K562 (cell line): ENCODE measurements at regions not wholly inside any gene's neighbourhood (a gene's known extent, or its start where the extent isn't known, plus 50 kb on each side); places are given as distances from the start of the nearest gene placed in this dataset.

Experiments used
- NCOA4 ChIP-seq: fragments of 450-650 bp; IDR thresholded peaks from 2 replicates; pipeline ENCODE4 v1.6.1; 2018; ENCODE audit warnings: mild to moderate bottlenecking; ENCODE audit not compliant: partially characterized antibody
- NFIX ChIP-seq: fragments of 250-450 bp; sonication (Bioruptor Pico); IDR thresholded peaks from 2 replicates; pipeline ENCODE4 v1.4.0; 2020; ENCODE audit warnings: low read depth, mild to moderate bottlenecking, moderate library complexity
- POLR2B ChIP-seq: fragments of 450-650 bp; IDR thresholded peaks from 2 replicates; pipeline ENCODE4 v1.6.1; 2018; ENCODE audit warnings: low read depth; ENCODE audit not compliant: partially characterized antibody
- PPARD ChIP-seq: fragments of 250-450 bp; sonication (Bioruptor Pico); IDR thresholded peaks from 2 replicates; pipeline ENCODE4 v1.8.0; 2022; ENCODE audit warnings: inconsistent platforms, mild to moderate bottlenecking, moderate library complexity
- RBM14 ChIP-seq: fragments of 200-400 bp; formaldehyde crosslinking; IDR thresholded peaks from 2 replicates; pipeline ENCODE4 v1.6.1; 2018; ENCODE audit warnings: low read depth, mild to moderate bottlenecking, low read length, moderate library complexity, borderline replicate concordance; ENCODE audit not compliant: insufficient read depth
- SMAD3 ChIP-seq: fragments of 450-650 bp; formaldehyde crosslinking; conservative IDR thresholded peaks from 2 replicates; pipeline ENCODE4 v1.4.0; 2020; ENCODE audit warnings: mild to moderate bottlenecking
- TGIF2 ChIP-seq: sonication (generic); formaldehyde crosslinking; IDR thresholded peaks from 2 replicates; pipeline ENCODE4 v1.8.1; 2022; ENCODE audit warnings: mild to moderate bottlenecking, missing genetic modification reagents, moderate library complexity
- ZFP30 ChIP-seq: fragments of 250-450 bp; sonication (Bioruptor Pico); IDR thresholded peaks from 2 replicates; pipeline ENCODE4 v1.8.0; 2022; ENCODE audit warnings: moderate library complexity, mild to moderate bottlenecking, inconsistent platforms, borderline replicate concordance
- TF ChIP-seq, protein P1 (sequence below): fragments of 450-650 bp; IDR thresholded peaks from 2 replicates; pipeline ENCODE4 v1.6.1; 2018; ENCODE audit not compliant: partially characterized antibody
- TF ChIP-seq, protein P2 (sequence below): sonication (generic); formaldehyde crosslinking; IDR thresholded peaks from 2 replicates; pipeline ENCODE4 v1.8.1; 2023; ENCODE audit warnings: mild to moderate bottlenecking, missing genetic modification reagents
- TF ChIP-seq, protein P3 (sequence below): fragments of 150-350 bp; IDR thresholded peaks from 2 replicates; pipeline ENCODE4 v1.6.1; 2014; ENCODE audit warnings: low read depth, mild to moderate bottlenecking, low read length, borderline replicate concordance
- TF ChIP-seq, protein P4 (sequence below): fragments of 150-350 bp; conservative IDR thresholded peaks from 2 replicates; pipeline ENCODE4 v1.6.1; 2014; ENCODE audit warnings: low read length
- TF ChIP-seq, protein P5 (sequence below): fragments of 200-800 bp; sonication (Bioruptor generic); IDR thresholded peaks from 2 replicates; pipeline ENCODE4 v1.6.1; 2017; ENCODE audit warnings: missing genetic modification characterization, missing compliant biosample characterization

DNA sequence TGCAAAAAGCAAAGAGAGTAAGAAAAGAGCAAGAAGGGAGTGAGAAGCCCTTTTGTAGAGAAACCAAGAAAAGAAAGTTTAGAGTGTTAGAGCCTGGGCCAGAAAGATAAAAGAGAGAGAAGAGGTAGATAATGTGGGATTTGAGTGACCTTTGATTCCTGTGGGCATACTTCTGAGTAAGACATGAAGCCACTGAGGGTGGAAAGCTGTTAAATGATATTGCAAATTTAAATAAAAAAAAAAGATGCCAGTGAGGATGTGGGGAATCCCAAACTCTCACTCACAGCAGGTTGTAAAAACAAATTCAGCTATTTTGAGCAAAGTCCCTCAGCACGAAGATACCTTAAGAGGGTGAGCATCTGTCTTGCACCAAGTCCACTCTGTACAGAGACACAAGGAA is 59.4 kb upstream of the TOP3B start (continued):
- TF ChIP-seq, protein P1, sequence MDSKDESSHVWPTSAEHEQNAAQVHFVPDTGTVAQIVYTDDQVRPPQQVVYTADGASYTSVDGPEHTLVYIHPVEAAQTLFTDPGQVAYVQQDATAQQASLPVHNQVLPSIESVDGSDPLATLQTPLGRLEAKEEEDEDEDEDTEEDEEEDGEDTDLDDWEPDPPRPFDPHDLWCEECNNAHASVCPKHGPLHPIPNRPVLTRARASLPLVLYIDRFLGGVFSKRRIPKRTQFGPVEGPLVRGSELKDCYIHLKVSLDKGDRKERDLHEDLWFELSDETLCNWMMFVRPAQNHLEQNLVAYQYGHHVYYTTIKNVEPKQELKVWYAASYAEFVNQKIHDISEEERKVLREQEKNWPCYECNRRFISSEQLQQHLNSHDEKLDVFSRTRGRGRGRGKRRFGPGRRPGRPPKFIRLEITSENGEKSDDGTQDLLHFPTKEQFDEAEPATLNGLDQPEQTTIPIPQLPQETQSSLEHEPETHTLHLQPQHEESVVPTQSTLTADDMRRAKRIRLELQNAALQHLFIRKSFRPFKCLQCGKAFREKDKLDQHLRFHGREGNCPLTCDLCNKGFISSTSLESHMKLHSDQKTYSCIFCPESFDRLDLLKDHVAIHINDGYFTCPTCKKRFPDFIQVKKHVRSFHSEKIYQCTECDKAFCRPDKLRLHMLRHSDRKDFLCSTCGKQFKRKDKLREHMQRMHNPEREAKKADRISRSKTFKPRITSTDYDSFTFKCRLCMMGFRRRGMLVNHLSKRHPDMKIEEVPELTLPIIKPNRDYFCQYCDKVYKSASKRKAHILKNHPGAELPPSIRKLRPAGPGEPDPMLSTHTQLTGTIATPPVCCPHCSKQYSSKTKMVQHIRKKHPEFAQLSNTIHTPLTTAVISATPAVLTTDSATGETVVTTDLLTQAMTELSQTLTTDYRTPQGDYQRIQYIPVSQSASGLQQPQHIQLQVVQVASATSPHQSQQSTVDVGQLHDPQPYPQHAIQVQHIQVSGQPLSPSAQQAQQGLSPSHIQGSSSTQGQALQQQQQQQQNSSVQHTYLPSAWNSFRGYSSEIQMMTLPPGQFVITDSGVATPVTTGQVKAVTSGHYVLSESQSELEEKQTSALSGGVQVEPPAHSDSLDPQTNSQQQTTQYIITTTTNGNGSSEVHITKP: no peak
- TF ChIP-seq, protein P2, sequence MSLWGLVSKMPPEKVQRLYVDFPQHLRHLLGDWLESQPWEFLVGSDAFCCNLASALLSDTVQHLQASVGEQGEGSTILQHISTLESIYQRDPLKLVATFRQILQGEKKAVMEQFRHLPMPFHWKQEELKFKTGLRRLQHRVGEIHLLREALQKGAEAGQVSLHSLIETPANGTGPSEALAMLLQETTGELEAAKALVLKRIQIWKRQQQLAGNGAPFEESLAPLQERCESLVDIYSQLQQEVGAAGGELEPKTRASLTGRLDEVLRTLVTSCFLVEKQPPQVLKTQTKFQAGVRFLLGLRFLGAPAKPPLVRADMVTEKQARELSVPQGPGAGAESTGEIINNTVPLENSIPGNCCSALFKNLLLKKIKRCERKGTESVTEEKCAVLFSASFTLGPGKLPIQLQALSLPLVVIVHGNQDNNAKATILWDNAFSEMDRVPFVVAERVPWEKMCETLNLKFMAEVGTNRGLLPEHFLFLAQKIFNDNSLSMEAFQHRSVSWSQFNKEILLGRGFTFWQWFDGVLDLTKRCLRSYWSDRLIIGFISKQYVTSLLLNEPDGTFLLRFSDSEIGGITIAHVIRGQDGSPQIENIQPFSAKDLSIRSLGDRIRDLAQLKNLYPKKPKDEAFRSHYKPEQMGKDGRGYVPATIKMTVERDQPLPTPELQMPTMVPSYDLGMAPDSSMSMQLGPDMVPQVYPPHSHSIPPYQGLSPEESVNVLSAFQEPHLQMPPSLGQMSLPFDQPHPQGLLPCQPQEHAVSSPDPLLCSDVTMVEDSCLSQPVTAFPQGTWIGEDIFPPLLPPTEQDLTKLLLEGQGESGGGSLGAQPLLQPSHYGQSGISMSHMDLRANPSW (CRISPR knock-in tag): no peak
- TF ChIP-seq POLR2B (no peak), RBM14 (no peak), SMAD3 (CRISPR knock-in tag) (0 out of 2 replicates have a peak, but pooled peaks have one; percentile 47), PPARD (0 out of 2 replicates have a peak, but pooled peaks have one; percentile 21), NFIX (CRISPR knock-in tag) (0 out of 2 replicates have a peak, but pooled peaks have one; percentile 11), NCOA4 (no peak), TGIF2 (CRISPR knock-in tag) (0 out of 2 replicates have a peak, but pooled peaks have one; percentile 11), ZFP30 (CRISPR knock-in tag) (no peak)
- TF ChIP-seq, protein P3, sequence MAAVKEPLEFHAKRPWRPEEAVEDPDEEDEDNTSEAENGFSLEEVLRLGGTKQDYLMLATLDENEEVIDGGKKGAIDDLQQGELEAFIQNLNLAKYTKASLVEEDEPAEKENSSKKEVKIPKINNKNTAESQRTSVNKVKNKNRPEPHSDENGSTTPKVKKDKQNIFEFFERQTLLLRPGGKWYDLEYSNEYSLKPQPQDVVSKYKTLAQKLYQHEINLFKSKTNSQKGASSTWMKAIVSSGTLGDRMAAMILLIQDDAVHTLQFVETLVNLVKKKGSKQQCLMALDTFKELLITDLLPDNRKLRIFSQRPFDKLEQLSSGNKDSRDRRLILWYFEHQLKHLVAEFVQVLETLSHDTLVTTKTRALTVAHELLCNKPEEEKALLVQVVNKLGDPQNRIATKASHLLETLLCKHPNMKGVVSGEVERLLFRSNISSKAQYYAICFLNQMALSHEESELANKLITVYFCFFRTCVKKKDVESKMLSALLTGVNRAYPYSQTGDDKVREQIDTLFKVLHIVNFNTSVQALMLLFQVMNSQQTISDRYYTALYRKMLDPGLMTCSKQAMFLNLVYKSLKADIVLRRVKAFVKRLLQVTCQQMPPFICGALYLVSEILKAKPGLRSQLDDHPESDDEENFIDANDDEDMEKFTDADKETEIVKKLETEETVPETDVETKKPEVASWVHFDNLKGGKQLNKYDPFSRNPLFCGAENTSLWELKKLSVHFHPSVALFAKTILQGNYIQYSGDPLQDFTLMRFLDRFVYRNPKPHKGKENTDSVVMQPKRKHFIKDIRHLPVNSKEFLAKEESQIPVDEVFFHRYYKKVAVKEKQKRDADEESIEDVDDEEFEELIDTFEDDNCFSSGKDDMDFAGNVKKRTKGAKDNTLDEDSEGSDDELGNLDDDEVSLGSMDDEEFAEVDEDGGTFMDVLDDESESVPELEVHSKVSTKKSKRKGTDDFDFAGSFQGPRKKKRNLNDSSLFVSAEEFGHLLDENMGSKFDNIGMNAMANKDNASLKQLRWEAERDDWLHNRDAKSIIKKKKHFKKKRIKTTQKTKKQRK: no peak
- TF ChIP-seq, protein P4, sequence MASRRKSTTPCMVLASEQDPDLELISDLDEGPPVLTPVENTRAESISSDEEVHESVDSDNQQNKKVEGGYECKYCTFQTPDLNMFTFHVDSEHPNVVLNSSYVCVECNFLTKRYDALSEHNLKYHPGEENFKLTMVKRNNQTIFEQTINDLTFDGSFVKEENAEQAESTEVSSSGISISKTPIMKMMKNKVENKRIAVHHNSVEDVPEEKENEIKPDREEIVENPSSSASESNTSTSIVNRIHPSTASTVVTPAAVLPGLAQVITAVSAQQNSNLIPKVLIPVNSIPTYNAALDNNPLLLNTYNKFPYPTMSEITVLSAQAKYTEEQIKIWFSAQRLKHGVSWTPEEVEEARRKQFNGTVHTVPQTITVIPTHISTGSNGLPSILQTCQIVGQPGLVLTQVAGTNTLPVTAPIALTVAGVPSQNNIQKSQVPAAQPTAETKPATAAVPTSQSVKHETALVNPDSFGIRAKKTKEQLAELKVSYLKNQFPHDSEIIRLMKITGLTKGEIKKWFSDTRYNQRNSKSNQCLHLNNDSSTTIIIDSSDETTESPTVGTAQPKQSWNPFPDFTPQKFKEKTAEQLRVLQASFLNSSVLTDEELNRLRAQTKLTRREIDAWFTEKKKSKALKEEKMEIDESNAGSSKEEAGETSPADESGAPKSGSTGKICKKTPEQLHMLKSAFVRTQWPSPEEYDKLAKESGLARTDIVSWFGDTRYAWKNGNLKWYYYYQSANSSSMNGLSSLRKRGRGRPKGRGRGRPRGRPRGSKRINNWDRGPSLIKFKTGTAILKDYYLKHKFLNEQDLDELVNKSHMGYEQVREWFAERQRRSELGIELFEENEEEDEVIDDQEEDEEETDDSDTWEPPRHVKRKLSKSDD: no peak
- TF ChIP-seq, protein P5, sequence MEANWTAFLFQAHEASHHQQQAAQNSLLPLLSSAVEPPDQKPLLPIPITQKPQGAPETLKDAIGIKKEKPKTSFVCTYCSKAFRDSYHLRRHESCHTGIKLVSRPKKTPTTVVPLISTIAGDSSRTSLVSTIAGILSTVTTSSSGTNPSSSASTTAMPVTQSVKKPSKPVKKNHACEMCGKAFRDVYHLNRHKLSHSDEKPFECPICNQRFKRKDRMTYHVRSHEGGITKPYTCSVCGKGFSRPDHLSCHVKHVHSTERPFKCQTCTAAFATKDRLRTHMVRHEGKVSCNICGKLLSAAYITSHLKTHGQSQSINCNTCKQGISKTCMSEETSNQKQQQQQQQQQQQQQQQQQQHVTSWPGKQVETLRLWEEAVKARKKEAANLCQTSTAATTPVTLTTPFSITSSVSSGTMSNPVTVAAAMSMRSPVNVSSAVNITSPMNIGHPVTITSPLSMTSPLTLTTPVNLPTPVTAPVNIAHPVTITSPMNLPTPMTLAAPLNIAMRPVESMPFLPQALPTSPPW (CRISPR knock-in tag): no peak
